Body of pancreas (tissue), 4 donors: ENCODE measurements at regions not wholly inside any gene's neighbourhood (a gene's known extent, or its start where the extent isn't known, plus 50 kb on each side); places are given as distances from the start of the nearest gene placed in this dataset.

Experiments
- ATAC-seq: fragments of 150-250 bp; one replicate; pipeline ENCODE4 v1.9.1; 2016
- DNase-seq, 4 donors: peaks; one replicate each; pipeline ENCODE4 v3.0.0-alpha.2; 2019
- H3K27ac ChIP-seq, 4 donors: fragments of 200-600 bp; sonication (generic); 1 replicate in 3 of 4; 2 replicates in 1 of 4; pipeline versions ENCODE4 v1.5.1 to v1.6.1; 2016 to 2019; ENCODE audit warnings: mild to moderate bottlenecking in 1 of 4, mixed read lengths in 1 of 4, moderate library complexity in 1 of 4
- H3K27me3 ChIP-seq, 2 donors: fragments of 200-600 bp; sonication (generic); one replicate each; pipeline ENCODE4 v1.6.0; 2016; ENCODE audit warnings: mild to moderate bottlenecking in 1 of 2
- H3K36me3 ChIP-seq, 2 donors: fragments of 200-600 bp; sonication (generic); replicated peaks in 1 of 2; 2 replicates each; pipeline ENCODE4 v1.5.1; 2016; ENCODE audit warnings: low read depth in 2 of 2; ENCODE audit not compliant: insufficient read depth in 1 of 2
- H3K4me1 ChIP-seq: fragments of 200-600 bp; sonication (generic); one replicate; pipeline ENCODE4 v1.6.0; 2016
- H3K4me3 ChIP-seq, 2 donors: fragments of 200-600 bp; sonication (generic); 1 replicate in 1 of 2; 2 replicates in 1 of 2; pipeline ENCODE4 v1.5.1; 2016 to 2019
- H3K9me3 ChIP-seq, 3 donors: fragments of 200-600 bp; sonication (generic); 1 replicate in 2 of 3; 2 replicates in 1 of 3; pipeline ENCODE4 v1.5.1; 2016
- CTCF ChIP-seq, 7 experiments: fragments of 450-650 bp in 4 of 7; fragments of 200-600 bp in 3 of 7; sonication (generic) in 3 of 7; IDR thresholded peaks; one replicate each; pipeline ENCODE4 v1.5.1; 2016 to 2019; ENCODE audit warnings: antibody characterized with exemption in 7 of 7
- POLR2A ChIP-seq, 3 donors: fragments of 450-650 bp; IDR thresholded peaks; one replicate each; pipeline ENCODE4 v1.6.1; 2016; ENCODE audit warnings: antibody characterized with exemption in 3 of 3, mild to moderate bottlenecking in 2 of 3
- WGBS, 2 donors: methylation state at CpG; one replicate each; pipeline ENCODE4 v1.1.5; 2017; 5-methylcytosine and 5-hydroxymethylcytosine counted together
- intact Hi-C: fragments of 100-400 bp; cut with DNase I; formaldehyde crosslinking; loops from one replicate; pipeline ENCODE4 v1.15.1; 2023

- Histone ChIP-seq H3K36me3 (no peaks in the 10 kb centered on the region), H3K4me1 (peaks cover 63% of the 10 kb centered on the region), H3K27ac (no peak overlapping the region), H3K4me3 (no peak overlapping the region), H3K27me3 (no peaks in the 10 kb centered on the region), H3K9me3 (no peaks in the 10 kb centered on the region)
- DNase-seq (no peak), ATAC-seq (no peak)
- intact Hi-C loops, result no loop called here
- WGBS, 2 donors, result 51 to 74% methylated on average over 6 of the region's 6 CpGs
- TF ChIP-seq POLR2A (IDR thresholded peaks at IDR 0.05), result no peak
- TF ChIP-seq CTCF (IDR thresholded peaks at IDR 0.05), result no peak
These were observed 123.6 kb upstream of the PTPN1 start for GRCh38 chr20:50386641-50386960.

- no peak overlapping the region for H3K4me3 ChIP-seq
- ATAC-seq (no peak), DNase-seq (no peak)
- H3K9me3 ChIP-seq, result no peaks in the 10 kb centered on the region
- H3K4me1 ChIP-seq, result peaks cover 56% of the 10 kb centered on the region
- H3K27me3 ChIP-seq, result no peaks in the 10 kb centered on the region
- WGBS, 2 donors, result 78 to 88% methylated on average over 21 of the region's 21 CpGs
- TF ChIP-seq CTCF (IDR thresholded peaks at IDR 0.05), result no peak
- no peak for TF ChIP-seq POLR2A (IDR thresholded peaks at IDR 0.05)
- intact Hi-C loops, result no loop called here
- H3K27ac ChIP-seq, result no peak overlapping the region
- H3K36me3 ChIP-seq, result no peaks in the 10 kb centered on the region
These were observed 122.8 kb upstream of the PTPN1 start for GRCh38 chr20:50387218-50387995.

GRCh38 chr20:50387996-50388332 is 122.2 kb upstream of the PTPN1 start:
- WGBS, 2 donors, result 41 to 57% methylated on average over 4 to 6 of the region's 6 CpGs
- TF ChIP-seq POLR2A (IDR thresholded peaks at IDR 0.05) (no peak), CTCF (IDR thresholded peaks at IDR 0.05) (no peak)
- DNase-seq (no peak), ATAC-seq (no peak)
- H3K36me3 ChIP-seq, result no peaks in the 10 kb centered on the region
- no peaks in the 10 kb centered on the region for H3K27me3 ChIP-seq
- intact Hi-C loops, result no loop called here
- peaks cover 51% of the 10 kb centered on the region for H3K4me1 ChIP-seq
- no peak overlapping the region for H3K27ac ChIP-seq
- H3K4me3 ChIP-seq, result no peak overlapping the region
- no peaks in the 10 kb centered on the region for H3K9me3 ChIP-seq

GRCh38 chr20:50388733-50389437 is 121.3 kb upstream of the PTPN1 start:
- peaks cover 42% of the 10 kb centered on the region for H3K4me1 ChIP-seq
- intact Hi-C loops, result no loop called here
- peak overlapping the region in 3 of 4 donors; percentile 67 to 68 (median 67) for H3K27ac ChIP-seq

More at GRCh38 chr20:50388733-50389437, 121.3 kb upstream of the PTPN1 start:
- DNase-seq (no peak), ATAC-seq (no peak)
- 46% methylated on average over 12 of the region's 12 CpGs for WGBS, 2 donors
- no peaks in the 10 kb centered on the region for H3K27me3 ChIP-seq
- TF ChIP-seq CTCF (IDR thresholded peaks at IDR 0.05) (no peak), POLR2A (IDR thresholded peaks at IDR 0.05) (no peak)
- H3K36me3 ChIP-seq, result no peaks in the 10 kb centered on the region
- H3K9me3 ChIP-seq, result no peaks in the 10 kb centered on the region
- no peak overlapping the region for H3K4me3 ChIP-seq
